GM12873 (cell line): ENCODE measurements at regions not wholly inside any gene's neighbourhood (a gene's known extent, or its start where the extent isn't known, plus 50 kb on each side); places are given as distances from the start of the nearest gene placed in this dataset.

Experiments
- CTCF ChIP-seq: IDR thresholded peaks from 2 replicates; pipeline ENCODE4 v1.5.1; 2012; ENCODE audit warnings: low read depth, mild to moderate bottlenecking, moderate library complexity, low read length, control low read depth; ENCODE audit not compliant: insufficient read depth; ENCODE audit errors: missing control alignments

GRCh38 chr15:93894438-93895036 is 336.8 kb upstream of the MCTP2 start:
- no peak for TF ChIP-seq CTCF

- no peak for TF ChIP-seq CTCF
These were observed 344.2 kb upstream of the MCTP2 start for GRCh38 chr15:93887151-93887550.

- no peak for TF ChIP-seq CTCF
These were observed 348.6 kb upstream of the MCTP2 start for GRCh38 chr15:93882779-93883178.

GRCh38 chr15:93882141-93882540 is 349.2 kb upstream of the MCTP2 start:
- no peak for TF ChIP-seq CTCF

DNA sequence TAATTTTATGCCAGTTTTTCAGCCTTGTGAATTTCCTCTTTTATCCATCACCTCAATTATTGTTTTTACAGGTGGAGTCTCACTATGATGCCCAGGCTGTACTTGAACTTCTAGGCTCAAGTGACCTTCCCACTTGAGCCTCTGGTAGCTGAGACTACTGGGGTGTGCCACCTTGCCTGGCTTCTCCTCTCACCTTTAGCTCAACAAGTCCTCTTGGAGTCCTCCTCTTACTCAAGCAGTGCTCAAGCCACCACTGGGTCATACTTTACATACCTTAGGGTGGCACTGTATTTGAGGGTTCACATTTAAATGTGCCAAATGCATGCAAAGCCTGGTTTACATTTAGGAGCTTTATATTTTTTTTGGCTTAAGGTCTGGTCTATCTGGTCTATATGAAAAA is 350.1 kb upstream of the MCTP2 start:
- no peak for TF ChIP-seq CTCF

DNA sequence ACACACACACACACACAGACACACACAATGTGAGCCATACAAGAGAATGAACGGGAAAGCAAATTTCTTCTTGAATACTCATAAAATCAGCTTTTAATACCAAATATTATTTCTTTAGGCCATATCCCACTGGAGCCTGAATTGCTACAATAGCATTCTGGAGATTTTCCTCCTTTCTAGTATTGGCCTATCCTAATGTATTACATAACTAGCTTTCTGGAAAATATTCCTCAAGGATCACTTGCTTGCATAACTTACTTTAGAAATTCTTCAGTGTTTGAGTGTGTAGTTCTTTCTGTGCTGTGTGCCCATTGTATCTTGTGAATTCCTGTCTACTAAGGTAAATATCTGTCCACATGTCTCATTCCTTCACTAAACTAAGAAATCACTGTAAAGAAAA is 351.0 kb upstream of the MCTP2 start:
- no peak for TF ChIP-seq CTCF

- TF ChIP-seq CTCF, result no peak
These were observed 360.8 kb upstream of the MCTP2 start for GRCh38 chr15:93870583-93870982.
